ENCODE measurements at regions not wholly inside any gene's neighbourhood (a gene's known extent, or its start where the extent isn't known, plus 50 kb on each side); places are given as distances from the start of the nearest gene placed in this dataset.
A peak's percentile ranks its signal among the peaks of the same experiment; 100 is the strongest.

DNA sequence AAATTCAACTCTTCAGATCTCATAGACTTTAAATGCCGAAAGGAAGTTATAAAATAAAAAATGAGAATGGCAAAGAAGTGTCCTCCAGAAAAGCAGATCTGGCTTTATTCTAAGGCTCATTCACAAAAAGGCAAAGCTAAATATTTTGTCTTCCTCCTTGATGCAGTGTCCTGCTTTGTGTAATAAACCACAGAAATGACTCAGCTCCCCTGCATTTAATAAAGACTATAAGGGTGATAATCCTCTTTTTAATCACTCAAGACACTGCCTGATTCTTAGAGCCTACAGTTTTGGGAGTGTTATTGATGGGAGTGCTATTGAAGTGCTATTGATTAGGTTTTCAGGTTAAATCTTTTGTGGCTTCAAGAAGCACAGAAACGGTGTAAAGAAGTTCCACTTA is 482.0 kb downstream of the PCDH20 start:
- intact Hi-C loops (cut with DNase I), result no loop called here
- no peaks in the 10 kb centered on the region for H3K4me1 ChIP-seq

DNA sequence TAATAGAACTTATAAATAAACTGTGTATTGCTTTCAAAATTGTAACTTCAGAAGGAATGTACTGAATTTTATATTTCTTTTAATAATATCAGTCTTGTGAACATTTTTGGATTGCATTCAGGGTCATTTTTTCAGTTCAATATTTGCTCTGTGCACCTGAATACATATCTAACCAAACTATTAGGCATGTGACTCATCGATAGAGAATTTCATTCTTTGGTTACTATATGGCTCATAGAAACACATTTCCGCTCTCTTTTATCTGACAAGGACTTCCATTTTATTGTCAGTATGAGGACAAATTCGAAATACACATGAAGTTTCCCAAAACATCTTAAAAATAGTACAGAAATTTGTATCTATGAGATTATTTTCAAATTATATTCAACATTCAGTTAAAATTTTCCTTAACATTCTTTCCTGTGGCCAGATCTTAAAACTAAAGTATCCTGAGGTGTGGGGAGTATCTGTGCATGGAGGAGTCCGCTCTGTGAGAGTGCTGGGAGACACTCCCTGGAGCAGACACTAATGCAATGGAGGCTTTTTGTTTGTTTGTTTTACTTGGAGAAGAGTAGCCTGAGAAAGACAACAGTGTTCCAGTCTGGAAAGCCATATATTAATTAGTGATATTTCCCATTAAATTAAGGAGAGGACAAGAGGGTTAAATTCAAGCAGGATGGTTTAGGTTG is 483.6 kb downstream of the PCDH20 start:
- Histone ChIP-seq H3K4me1 (no peaks in the 10 kb centered on the region), H3K4me3 (no peak overlapping the region), H3K36me3 (no peaks in the 10 kb centered on the region), H3K27ac (no peak overlapping the region), H3K9me3 (no peaks in the 10 kb centered on the region), H3K27me3 (no peaks in the 10 kb centered on the region)
- TF ChIP-seq, protein P1, sequence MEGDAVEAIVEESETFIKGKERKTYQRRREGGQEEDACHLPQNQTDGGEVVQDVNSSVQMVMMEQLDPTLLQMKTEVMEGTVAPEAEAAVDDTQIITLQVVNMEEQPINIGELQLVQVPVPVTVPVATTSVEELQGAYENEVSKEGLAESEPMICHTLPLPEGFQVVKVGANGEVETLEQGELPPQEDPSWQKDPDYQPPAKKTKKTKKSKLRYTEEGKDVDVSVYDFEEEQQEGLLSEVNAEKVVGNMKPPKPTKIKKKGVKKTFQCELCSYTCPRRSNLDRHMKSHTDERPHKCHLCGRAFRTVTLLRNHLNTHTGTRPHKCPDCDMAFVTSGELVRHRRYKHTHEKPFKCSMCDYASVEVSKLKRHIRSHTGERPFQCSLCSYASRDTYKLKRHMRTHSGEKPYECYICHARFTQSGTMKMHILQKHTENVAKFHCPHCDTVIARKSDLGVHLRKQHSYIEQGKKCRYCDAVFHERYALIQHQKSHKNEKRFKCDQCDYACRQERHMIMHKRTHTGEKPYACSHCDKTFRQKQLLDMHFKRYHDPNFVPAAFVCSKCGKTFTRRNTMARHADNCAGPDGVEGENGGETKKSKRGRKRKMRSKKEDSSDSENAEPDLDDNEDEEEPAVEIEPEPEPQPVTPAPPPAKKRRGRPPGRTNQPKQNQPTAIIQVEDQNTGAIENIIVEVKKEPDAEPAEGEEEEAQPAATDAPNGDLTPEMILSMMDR (IDR thresholded peaks at IDR 0.05), result no peak
- ATAC-seq, result no peak
- no peak for DNase-seq
- intact Hi-C loops (cut with DNase I), result no loop called here

More for the DNA sequence above, 482.0 kb downstream of the PCDH20 start:
- TF ChIP-seq, protein P1 (IDR thresholded peaks at IDR 0.05), result no peak
- H3K36me3 ChIP-seq, result no peaks in the 10 kb centered on the region
- no peaks in the 10 kb centered on the region for H3K27me3 ChIP-seq
- no peaks in the 10 kb centered on the region for H3K9me3 ChIP-seq
- H3K4me3 ChIP-seq, result no peak overlapping the region
- DNase-seq, result no peak
- no peak overlapping the region for H3K27ac ChIP-seq
- ATAC-seq, result no peak

DNA sequence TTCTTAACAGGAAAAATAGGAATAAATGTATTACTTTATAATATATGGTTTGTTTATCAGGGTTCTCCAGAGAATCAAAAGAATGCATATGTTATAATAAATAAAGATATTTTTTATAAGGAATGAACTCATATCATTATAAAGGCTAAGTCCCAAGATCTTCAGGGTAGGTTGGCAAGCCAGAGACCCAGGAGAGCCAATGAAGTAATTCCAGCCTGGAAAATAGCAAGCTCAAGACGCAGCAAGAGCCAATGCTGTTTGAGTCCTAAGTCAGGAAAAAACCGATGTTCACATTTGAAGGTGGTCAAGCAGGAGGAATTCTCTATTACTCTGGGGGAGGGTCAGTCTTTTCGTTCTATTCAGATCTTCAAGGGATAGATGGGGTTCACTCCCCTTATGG is 490.0 kb downstream of the PCDH20 start:
- H3K9me3 ChIP-seq, result no peaks in the 10 kb centered on the region
- no peaks in the 10 kb centered on the region for H3K36me3 ChIP-seq
- intact Hi-C loops (cut with DNase I), result no loop called here
- no peaks in the 10 kb centered on the region for H3K27me3 ChIP-seq
- no peak overlapping the region for H3K27ac ChIP-seq
- H3K4me1 ChIP-seq, result no peaks in the 10 kb centered on the region
- H3K4me3 ChIP-seq, result no peak overlapping the region
- ATAC-seq, result no peak
- TF ChIP-seq, protein P1 (IDR thresholded peaks at IDR 0.05), result no peak
- no peak for DNase-seq

DNA sequence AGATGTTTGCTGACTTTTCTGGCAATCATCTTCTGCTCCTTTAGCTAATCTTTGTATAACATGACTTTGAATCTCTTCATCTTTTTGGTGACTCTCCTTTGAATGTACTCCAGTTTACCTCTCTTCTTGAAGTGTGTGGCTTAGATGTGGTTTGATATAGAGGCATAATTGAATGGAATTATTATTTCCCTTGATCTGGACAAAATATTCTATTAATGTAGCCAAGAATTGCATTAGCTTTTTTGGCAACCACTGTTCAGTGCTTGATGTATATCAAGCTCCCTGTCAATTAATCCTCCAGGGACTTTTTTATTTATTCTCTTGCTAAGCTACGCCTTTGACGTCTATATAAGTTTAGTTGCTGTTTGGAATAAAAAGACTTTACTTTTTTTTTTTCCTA is 490.8 kb downstream of the PCDH20 start:
- no peak overlapping the region for H3K4me3 ChIP-seq
- H3K27me3 ChIP-seq, result no peaks in the 10 kb centered on the region
- TF ChIP-seq, protein P1 (IDR thresholded peaks at IDR 0.05), result no peak
- ATAC-seq (no peak), DNase-seq (no peak)
- no peaks in the 10 kb centered on the region for H3K4me1 ChIP-seq
- intact Hi-C loops (cut with DNase I), result no loop called here
- H3K36me3 ChIP-seq, result no peaks in the 10 kb centered on the region
- H3K9me3 ChIP-seq, result no peaks in the 10 kb centered on the region
- no peak overlapping the region for H3K27ac ChIP-seq

DNA sequence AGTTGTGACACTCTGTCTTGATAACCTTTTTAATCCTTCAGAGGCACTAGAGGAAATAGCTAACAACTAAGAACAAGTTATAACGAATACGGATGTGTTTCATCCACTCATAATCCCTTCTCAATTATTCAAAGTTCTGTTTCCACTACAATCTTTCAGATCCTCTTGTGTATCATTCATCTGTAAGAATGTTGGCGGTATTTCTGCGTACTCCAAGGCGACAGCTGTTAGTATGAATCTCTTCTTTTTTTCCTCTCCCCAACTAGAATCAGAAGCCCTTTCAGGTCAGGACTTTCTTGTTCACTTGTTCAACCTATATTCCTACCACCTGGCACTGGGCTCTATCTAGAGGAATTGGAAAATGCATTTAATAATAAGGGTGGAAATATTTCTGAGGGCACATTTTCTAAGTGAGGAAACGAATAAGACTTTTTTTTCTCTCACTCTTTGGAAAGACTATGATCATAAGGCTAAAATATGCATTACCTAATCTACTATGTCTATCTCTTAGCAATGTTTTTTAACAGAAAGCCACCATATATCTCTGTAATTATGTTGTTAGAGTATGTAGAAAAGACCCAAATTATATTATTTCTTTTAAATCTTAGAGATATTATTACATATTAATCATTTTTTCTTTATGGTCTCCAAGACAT is 492.9 kb downstream of the PCDH20 start:
- intact Hi-C loops (cut with DNase I), result no loop called here
- Histone ChIP-seq H3K27me3 (no peaks in the 10 kb centered on the region), H3K36me3 (no peaks in the 10 kb centered on the region), H3K4me1 (no peaks in the 10 kb centered on the region), H3K27ac (no peak overlapping the region), H3K4me3 (no peak overlapping the region), H3K9me3 (no peaks in the 10 kb centered on the region)
- ATAC-seq, result no peak
- peak in 1 of 4 donors; percentile 1 for DNase-seq
- TF ChIP-seq, protein P1 (IDR thresholded peaks at IDR 0.05), result no peak

All from left lung (tissue), 4 donors.